ENCODE measurements at regions not wholly inside any gene's neighbourhood (a gene's known extent, or its start where the extent isn't known, plus 50 kb on each side); places are given as distances from the start of the nearest gene placed in this dataset.
"Not testable (repeated sequence)": the region's sequence is repeated elsewhere in the genome, so short reads cannot be mapped to it uniquely, and the experiment has no call there.

GRCh38 chr12:91261820-91262676, 79.4 kb upstream of the DCN start:
- no peak for DNase-seq

GRCh38 chr12:91256411-91256810, 73.8 kb upstream of the DCN start:
- peak; percentile 55 for DNase-seq

- no peak for DNase-seq
These were observed 69.7 kb upstream of the DCN start for GRCh38 chr12:91252341-91252740.

DNA sequence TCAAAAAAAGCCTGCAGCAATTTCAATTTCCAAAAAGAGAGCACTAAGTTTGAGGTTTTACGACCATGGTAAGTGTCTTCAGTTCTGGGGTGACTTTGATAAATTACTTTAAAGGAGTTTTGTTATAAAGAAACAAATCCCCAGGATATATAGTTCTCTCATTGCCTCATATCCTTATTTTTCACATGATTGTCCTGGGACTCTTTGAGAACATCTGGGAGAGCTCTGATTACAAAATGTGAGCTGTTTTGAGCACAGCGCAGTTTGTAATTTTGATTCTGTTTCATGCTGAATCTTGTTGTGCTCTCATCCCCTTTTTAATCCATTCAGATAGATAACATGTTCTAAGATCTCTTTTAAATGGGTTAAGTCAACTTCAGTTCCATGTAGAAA, 67.7 kb upstream of the DCN start:
- DNase-seq = peak; percentile 68

- DNase-seq = peak; percentile 59
These were observed 67.1 kb upstream of the DCN start for GRCh38 chr12:91249518-91250272.

DNA sequence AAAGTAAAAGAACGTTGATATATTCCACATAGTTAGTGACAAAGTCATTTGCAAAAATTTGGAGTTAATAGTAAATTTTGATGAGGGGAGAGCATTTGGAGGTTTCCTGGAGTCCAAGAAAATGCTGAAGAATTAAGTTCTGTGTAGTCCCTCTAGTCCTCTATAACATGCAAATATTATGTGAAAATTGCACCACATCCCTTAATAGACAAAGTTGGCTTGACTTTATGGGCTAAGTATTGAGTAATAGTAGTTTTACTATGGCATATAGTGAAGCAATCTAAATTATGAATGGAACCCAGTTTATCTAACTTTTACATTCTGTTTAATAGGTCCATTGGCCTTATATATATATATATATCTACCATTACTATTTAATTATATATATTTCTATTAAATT, 66.4 kb upstream of the DCN start:
- DNase-seq = no peak

DNA sequence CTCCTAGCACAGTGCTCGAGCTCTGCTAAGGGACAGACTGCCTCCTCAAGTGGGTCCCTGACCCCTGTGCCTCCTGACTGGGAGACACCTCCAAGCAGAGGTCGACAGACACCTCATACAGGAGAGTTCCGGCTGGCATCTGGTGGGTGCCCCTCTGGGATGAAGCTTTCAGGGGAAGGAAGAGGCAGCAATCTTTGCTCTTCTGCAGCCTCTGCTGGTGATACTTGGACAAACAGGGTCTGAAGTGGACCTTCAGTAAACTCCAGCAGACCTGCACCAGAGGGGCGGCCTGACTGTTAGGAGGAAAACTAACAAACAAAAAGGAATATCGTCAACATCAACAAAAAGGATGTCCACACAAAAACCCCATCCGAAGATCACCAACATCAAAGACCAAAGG, 60.6 kb upstream of the DCN start:
- not testable (repeated sequence) for DNase-seq

GRCh38 chr12:91241756-91242155, 59.1 kb upstream of the DCN start:
- DNase-seq = no peak

DNA sequence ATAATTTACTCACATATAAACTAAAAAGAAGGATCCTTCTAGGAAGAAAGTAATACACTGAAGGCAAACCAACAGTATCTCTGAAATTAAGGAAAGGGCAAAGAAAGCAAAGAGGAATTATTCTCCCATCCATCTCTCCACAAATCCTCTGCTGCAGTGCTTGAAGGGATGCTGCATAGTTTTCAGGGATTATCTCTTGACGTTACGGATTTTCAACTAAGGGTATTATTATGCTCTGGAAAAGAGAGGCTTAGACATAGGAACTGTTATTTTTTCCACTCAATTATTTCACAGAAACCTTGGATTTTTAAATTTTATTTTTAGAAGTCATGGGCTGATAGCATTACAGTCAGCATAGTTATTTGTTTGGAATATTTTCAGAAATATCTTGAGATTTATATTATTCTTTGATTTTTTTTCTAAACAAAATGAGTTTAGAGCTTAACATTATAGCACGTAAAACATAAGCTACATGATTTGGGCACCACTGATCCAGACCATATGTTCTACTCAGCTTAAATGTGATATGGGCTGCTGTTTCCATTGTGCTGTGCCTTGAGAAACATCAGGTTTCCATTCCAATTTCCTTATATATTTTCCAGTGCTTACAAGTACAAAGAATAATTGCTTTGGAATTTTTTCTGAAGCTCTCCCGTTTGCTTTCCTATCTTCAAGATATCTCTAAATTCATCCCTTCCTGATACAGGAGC, 57.9 kb upstream of the DCN start:
- peak; percentile 60 for DNase-seq

- DNase-seq = peak; percentile 36
These were observed 56.9 kb upstream of the DCN start for GRCh38 chr12:91239481-91239880.
